GM18511 (cell line): ENCODE measurements at regions not wholly inside any gene's neighbourhood (a gene's known extent, or its start where the extent isn't known, plus 50 kb on each side); places are given as distances from the start of the nearest gene placed in this dataset.
A peak's percentile ranks its signal among the peaks of the same experiment; 100 is the strongest.
"Not testable (repeated sequence)": the region's sequence is repeated elsewhere in the genome, so short reads cannot be mapped to it uniquely, and the experiment has no call there.

Experiments
- ATAC-seq: cut with Tn5 transposase; IDR thresholded peaks from one replicate; pipeline ENCODE4 v1.9.1; 2021; ENCODE audit warnings: mild to moderate bottlenecking, moderate library complexity; ENCODE audit not compliant: unreplicated experiment

- no peak for ATAC-seq
Observed at GRCh38 chr13:79997244-79997643, 343.7 kb downstream of the SPRY2 start.

- ATAC-seq, result no peak
Observed at GRCh38 chr13:79995334-79995733, 345.6 kb downstream of the SPRY2 start.

GRCh38 chr13:79992111-79992510 is 348.8 kb downstream of the SPRY2 start:
- ATAC-seq, result no peak

DNA sequence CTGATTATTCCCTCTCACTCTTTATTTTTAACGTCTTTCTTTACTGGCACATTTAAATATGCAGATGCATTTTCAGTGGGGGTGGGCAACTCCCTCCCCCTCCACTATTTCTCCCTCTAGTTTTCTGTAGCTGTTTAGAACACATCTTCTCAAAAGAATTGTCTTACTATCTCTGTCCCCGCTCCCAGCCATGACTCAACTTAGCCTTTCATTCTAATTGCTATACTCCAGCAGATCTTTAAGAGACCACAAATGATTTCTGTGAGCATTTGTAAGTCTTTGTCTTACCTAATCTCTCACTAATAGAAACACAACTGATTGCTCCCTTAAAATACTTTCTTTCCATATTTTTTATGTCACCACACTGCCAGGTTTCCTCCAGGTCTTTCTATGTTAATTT is 350.9 kb downstream of the SPRY2 start:
- ATAC-seq, result no peak

DNA sequence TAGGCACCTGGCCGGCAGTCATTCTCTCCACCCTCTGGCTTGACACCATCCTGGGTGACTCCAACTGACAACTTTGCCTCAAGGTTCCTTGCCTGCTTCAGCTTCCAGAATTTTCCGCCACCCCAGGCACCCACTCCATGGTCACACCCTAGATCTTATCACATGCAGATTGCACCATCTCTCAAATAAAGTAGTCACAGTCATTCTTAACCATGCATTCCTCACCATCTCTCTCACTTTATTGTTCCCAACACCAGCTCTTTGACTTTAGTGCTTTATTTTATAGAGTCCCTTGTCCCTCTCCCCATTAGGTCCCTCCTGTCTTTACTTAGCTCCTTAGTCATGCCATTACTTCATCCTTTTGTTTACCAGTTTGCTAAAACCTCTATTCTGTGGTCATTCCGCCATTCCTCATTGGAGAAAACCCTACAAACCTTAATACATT is 351.7 kb downstream of the SPRY2 start:
- ATAC-seq, result no peak

- no peak for ATAC-seq
Observed at GRCh38 chr13:79988573-79988972, 352.4 kb downstream of the SPRY2 start.

- ATAC-seq, result no peak
Observed at GRCh38 chr13:79987761-79988160, 353.2 kb downstream of the SPRY2 start.

- ATAC-seq, result no peak
Observed at GRCh38 chr13:79987323-79987722, 353.6 kb downstream of the SPRY2 start.

DNA sequence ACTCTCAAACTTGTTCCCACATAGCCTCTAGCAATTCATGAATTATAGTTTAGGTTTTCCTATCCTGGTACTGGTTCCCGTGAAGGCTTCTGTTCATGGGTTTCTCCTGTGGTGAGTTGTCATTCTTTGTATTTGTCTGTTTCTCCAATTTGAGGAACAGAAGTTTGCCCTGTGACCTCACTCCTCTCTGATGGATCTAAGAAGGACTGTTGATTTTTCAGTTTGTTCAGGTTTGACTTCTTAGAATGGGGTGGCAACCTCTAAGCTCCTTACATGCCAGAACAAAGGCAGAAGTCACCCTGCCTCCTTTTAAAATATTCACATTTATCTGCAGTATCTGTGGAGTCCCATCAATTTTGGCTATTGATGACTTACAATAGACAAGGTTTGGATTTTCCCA is 354.0 kb downstream of the SPRY2 start:
- no peak for ATAC-seq

DNA sequence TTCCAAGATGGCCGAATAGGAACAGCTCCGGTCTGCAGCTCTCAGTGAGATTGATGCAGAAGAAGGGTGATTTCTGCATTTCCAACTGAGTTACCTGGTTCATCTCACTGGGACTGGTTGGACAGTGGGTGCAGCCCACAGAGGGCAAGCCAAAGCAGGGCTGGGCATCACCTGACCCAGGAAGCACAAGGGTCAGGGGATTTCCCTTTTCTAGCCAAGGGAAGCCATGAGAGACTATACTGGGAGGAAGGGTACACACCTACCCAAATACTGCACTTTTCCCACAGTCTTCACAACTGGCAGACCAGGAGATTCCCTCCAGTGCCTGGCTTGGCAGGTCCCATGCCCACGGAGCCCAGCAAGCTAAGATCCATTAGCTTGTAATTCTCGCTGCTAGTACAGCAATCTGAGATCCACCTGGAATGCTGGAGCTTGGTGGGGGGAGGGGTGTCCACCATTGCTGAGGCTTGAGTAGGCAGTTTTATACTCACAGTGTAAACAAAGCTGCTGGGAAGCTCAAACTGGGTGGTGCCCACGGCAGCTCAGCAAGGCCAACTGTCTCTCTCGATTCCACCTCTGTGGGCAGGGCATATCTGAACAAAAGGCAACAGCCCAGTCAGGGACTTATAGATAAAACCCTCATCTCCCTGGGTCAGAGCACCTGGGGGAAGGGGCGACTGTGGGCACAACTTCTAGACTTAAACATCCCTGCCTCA is 365.8 kb downstream of the SPRY2 start:
- ATAC-seq, result not testable (repeated sequence)

DNA sequence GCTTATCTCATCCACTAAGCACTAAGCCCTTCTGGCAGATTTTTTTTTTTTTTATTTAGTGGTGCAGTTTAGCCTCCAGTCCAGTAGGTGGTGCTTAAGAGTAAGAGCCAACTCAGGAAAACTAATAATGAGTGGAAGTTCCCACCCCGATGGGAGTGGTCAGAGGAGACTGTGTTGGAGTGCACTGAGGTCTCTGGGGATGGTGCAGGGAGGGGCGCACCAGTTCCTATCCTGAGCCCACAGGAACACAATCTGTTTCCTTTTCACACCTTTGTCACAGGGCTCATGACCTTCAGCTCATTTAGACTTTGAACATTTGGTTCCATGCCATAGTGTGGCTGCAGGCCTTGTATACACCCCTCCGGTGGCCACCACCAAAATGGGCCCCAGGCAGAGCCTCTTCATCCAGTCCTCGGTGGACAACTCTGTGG is 367.4 kb downstream of the SPRY2 start:
- peak; percentile 92 for ATAC-seq

- ATAC-seq, result no peak
Observed at GRCh38 chr13:79972066-79972569, 368.8 kb downstream of the SPRY2 start.

GRCh38 chr13:79966493-79966895 is 374.4 kb downstream of the SPRY2 start:
- ATAC-seq, result no peak

DNA sequence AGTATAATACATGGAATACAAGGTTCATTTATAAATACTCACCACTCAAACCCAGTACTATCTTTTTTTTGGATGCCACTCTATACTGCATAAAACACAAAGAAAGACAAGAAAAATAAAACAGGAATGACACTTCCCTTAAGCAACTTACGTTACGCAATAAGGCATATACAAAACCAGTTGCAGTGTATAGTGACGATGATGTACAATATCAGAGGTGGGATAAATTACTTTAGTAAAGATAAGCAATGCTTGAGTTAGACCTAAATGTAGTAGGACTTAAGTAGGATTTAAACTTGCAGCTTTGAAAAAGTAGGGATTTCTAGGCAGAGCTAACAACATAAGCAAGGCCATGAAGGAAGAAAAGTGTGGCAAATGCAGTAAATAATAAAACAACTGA is 374.9 kb downstream of the SPRY2 start:
- ATAC-seq, result no peak

GRCh38 chr13:79946556-79946955 is 394.4 kb downstream of the SPRY2 start:
- ATAC-seq, result no peak

GRCh38 chr13:79943346-79944023 is 397.4 kb downstream of the SPRY2 start:
- no peak for ATAC-seq

GRCh38 chr13:79941752-79942151 is 399.2 kb downstream of the SPRY2 start:
- ATAC-seq, result no peak

DNA sequence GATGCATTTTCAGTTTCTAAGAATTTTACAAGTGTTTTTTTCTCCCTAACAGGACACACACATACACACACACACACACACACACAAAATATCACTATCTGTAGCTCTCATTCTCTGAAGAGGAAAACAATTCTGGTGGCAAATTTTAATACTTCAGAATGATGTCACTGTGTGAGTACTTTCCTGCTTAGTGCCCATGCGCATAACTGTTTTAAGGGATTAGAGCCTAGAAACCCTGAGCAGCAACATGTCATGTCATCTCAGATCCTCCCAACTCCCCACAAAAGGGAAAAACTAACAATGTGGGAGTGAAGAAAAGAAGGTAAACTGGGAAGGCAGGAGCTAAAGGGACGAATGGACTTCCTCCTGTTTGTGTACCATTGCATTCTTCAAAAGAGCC is 401.2 kb downstream of the SPRY2 start:
- no peak for ATAC-seq

DNA sequence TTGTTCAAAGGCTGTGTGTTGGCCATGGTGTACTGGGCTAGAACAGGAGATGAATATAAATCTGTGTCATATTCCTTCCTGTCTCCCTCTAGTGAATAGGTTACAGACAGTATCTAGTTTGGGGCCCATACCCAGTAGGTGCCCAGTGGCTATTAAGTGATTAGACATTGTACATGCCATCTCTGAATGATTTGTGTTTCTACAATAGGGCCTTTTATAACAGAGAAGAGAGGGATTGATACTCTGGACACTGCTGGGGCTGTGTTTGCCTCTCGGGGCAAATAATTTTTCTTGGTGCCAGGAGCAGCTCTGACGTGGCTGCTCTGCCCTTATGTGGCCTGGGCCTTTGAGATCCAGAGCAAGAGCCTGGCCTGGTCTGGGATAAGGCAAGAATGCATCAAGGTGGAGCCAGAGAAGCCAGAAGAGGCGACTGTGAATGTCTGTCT is 403.1 kb downstream of the SPRY2 start:
- ATAC-seq, result no peak

DNA sequence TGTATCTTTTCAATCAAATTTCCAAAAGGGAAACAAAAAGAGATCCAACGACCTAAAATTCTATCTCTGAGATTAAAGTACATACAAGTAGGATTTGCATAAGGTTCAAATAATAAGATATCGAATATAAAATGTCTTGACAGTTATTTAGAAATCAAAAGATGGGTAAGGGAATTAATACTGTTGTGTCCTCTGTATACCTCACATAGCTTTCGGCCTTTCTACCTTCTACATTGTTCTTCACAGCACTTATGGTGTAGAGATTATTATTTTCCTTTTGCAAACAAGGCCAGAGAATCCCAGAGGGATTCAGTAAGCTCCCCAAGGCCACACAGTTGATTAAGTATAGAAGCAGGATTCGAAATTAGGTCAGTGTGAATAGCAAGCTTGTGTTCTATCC is 403.6 kb downstream of the SPRY2 start:
- ATAC-seq, result no peak

DNA sequence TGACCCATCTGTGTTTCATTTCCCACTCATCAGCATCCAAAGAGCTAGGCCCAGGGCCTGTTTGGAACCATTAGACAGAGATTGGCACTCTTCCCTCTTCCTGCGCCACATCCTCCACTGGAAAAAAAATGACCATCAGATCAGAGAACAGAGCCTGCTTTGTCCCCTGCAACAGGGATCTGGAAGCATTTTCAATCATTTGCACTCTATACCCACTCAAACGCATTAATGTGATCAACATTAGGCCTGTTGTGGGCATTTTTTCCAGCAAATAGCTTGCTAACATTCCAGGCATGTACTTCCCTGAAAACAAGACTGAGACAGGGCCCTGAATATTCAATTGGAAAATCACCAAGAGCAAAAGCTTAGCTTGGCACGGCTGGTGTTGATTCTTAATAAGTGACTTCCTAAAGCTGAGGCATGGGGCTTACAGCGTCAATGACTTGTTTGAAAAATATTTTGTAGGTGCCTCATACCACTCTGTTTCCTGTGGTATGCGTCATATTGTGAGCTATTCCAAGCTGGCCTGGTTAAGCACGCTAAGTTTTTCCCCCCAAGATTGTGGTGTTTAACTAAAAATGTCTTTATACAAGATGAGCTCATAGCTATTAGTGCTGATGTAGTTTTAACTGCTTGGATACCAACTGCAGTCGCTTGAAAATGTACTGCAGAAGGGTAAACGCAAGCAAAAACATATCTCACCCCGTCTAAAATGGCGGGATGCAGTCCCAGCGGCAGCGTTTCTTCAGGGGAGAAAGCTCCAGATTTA is 404.4 kb downstream of the SPRY2 start:
- ATAC-seq, result no peak
